ENCODE measurements at regions not wholly inside any gene's neighbourhood (a gene's known extent, or its start where the extent isn't known, plus 50 kb on each side); places are given as distances from the start of the nearest gene placed in this dataset.

DNA sequence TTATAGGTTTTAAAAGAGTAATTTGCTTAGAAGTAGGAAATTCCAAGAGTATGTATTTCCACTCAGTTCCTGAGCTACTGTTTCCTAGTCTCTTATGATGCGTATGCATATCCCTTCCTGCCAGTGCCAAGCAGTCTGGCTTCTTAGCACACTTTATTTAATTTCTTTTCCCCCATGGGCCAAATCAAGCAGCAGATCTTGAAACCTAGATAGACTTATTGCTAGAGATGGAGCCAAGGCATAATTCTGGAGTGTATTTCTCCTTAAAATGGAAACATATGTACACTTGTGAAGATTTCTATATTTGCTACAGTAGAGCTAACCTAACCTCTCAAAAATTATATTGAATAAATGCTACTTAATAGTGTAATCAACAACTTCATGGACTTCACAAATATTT lies 2337.6 kb downstream of the PCDH7 start:
- H3K23ac ChIP-seq (ENCODE audit: insufficient read length), result no peak overlapping the region
- no peak overlapping the region for H2BK12ac ChIP-seq (ENCODE audit: low read depth, low read length)
- no peak overlapping the region for H2BK5ac ChIP-seq (ENCODE audit: low read depth, low read length)
- H2AK5ac ChIP-seq (ENCODE audit: low read depth, low read length), result no peak overlapping the region
- H3K9me3 ChIP-seq (ENCODE audit: insufficient read depth in 2 of 2, low read depth in 1 of 2, low read length in 1 of 2), result no peaks in the 10 kb centered on the region
- no peak overlapping the region for H3K4me3 ChIP-seq (ENCODE audit: extremely low read depth in 1 of 4, insufficient read depth in 2 of 4, low read depth in 3 of 4, low read length in 4 of 4)
- H3K4ac ChIP-seq (replicated peaks; ENCODE audit: insufficient read length, low read depth, low read length), result no peak overlapping the region
- no peak overlapping the region for H3K4me2 ChIP-seq (ENCODE audit: insufficient read depth in 1 of 2, low read depth in 2 of 2, low read length in 2 of 2)
- H3K4me1 ChIP-seq (replicated peaks in 1 of 4; ENCODE audit: control insufficient read depth in 3 of 4, insufficient read depth in 4 of 4, low read length in 3 of 4), result peaks cover 0 to 3% (median 0%) of the 10 kb centered on the region in 4 experiments; a peak in 1 of 7 replicates
- no peak overlapping the region for H4K5ac ChIP-seq (ENCODE audit: insufficient read length, low read depth, low read length)
- 88% methylated on average over 1 of the region's 1 CpG; no CpG with 5 or more reads in 1 of the 2 experiments for WGBS, 2 experiments (ENCODE audit: extremely low coverage in 1 of 2, insufficient coverage in 1 of 2, insufficient read length in 1 of 2, insufficient replicate concordance in 2 of 2, low coverage in 1 of 2, low lambda C conversion rate in 2 of 2, missing lambda C conversion rate in 1 of 2)
- POLR2A ChIA-PET (ENCODE audit: partially characterized antibody), result no interaction called here
- H3K9ac ChIP-seq (replicated peaks in 1 of 4; ENCODE audit: extremely low read depth in 1 of 4, low read depth in 3 of 4, low read length in 3 of 4), result no peak overlapping the region
- no peaks in the 10 kb centered on the region for H3K23me2 ChIP-seq (ENCODE audit: low read depth, low read length)
- no peaks in the 10 kb centered on the region for H3K27me3 ChIP-seq (replicated peaks in 1 of 4; ENCODE audit: control insufficient read depth in 3 of 4, extremely low read depth in 1 of 4, insufficient read depth in 3 of 4, low read length in 3 of 4)
- H3K27ac ChIP-seq (ENCODE audit: low read depth, low read length), result no peak overlapping the region
- no peak overlapping the region for H3K18ac ChIP-seq (ENCODE audit: extremely low read depth, low read length)
- no peaks in the 10 kb centered on the region for H3K79me2 ChIP-seq (ENCODE audit: control insufficient read depth in 1 of 2, insufficient read depth in 2 of 2, low read length in 2 of 2)
- H4K91ac ChIP-seq (replicated peaks; ENCODE audit: insufficient read length, low read length), result no peak overlapping the region
- no peak overlapping the region for H2BK20ac ChIP-seq (ENCODE audit: low read length)
- no peaks in the 10 kb centered on the region for H3K36me3 ChIP-seq (ENCODE audit: control insufficient read depth in 2 of 4, insufficient read depth in 4 of 4, low read length in 3 of 4)
- DNase-seq (ENCODE audit: low read depth in 1 of 2, low spot score in 2 of 2), result no peak
- no peak for FAIRE-seq
- H2AFZ ChIP-seq (ENCODE audit: low read length), result no peak overlapping the region
- H2BK15ac ChIP-seq (ENCODE audit: low read length), result no peak overlapping the region
- H4K20me1 ChIP-seq (replicated peaks in 1 of 2; ENCODE audit: control insufficient read depth in 1 of 2, insufficient read depth in 2 of 2, low read length in 2 of 2), result no peaks in the 10 kb centered on the region
- CTCF ChIA-PET (ENCODE audit: partially characterized antibody), result interaction anchor here (0.9 to 1.0 kb wide), 3 partner anchors 8 to 33 kb away, joined by 3 to 5 read pairs (median 4); no protein-coding TSS in a partner anchor
- H4K8ac ChIP-seq (ENCODE audit: extremely low read depth, insufficient read depth, low read length), result no peak overlapping the region
- H2BK120ac ChIP-seq (replicated peaks; ENCODE audit: low read depth, low read length), result no peak overlapping the region
- no peak overlapping the region for H3K56ac ChIP-seq (replicated peaks; ENCODE audit: insufficient read length, low read depth, low read length)
- H3K79me1 ChIP-seq (ENCODE audit: low read depth, low read length), result no peaks in the 10 kb centered on the region
- H3K14ac ChIP-seq (ENCODE audit: insufficient read length), result no peak overlapping the region
- TF ChIP-seq POU5F1 (IDR thresholded peaks at IDR 0.05; ENCODE audit: low read depth, low read length) (no peak), SUZ12 (IDR thresholded peaks at IDR 0.05; ENCODE audit: low read length) (no peak), ASH2L (IDR thresholded peaks at IDR 0.05; ENCODE audit: low read length) (no peak), HDAC6 (IDR thresholded peaks at IDR 0.05; ENCODE audit: low read depth, low read length) (no peak), CTBP2 (IDR thresholded peaks at IDR 0.05; ENCODE audit: borderline replicate concordance, insufficient read depth, insufficient read length, low read length) (no peak), SIN3A (conservative IDR thresholded peaks at IDR 0.05 in 1 of 2, IDR thresholded peaks at IDR 0.05 in 1 of 2; ENCODE audit: low read depth in 1 of 2, low read length in 2 of 2) (no peak), RXRA (IDR thresholded peaks at IDR 0.05; ENCODE audit: insufficient read depth, low read depth, low read length) (no peak), SIRT6 (IDR thresholded peaks at IDR 0.05; ENCODE audit: low read length) (no peak), TCF12 (IDR thresholded peaks at IDR 0.05; ENCODE audit: low read depth, low read length) (no peak), MAFK (IDR thresholded peaks at IDR 0.05; ENCODE audit: low read depth, low read length) (no peak), CBX5 (IDR thresholded peaks at IDR 0.05; ENCODE audit: low read depth, low read length) (no peak), SIX5 (IDR thresholded peaks at IDR 0.05; ENCODE audit: low read depth, low read length) (no peak), RFX5 (IDR thresholded peaks at IDR 0.05; ENCODE audit: borderline replicate concordance, low read depth, low read length) (no peak), NANOG (IDR thresholded peaks at IDR 0.05; ENCODE audit: insufficient read depth, low read depth, low read length, poor library complexity, severe bottlenecking) (no peak), TAF7 (optimal IDR thresholded peaks at IDR 0.05; ENCODE audit: borderline replicate concordance, low read depth, low read length) (no peak)
